Activated CD4-positive, CD25-positive, alpha-beta regulatory T cell treated with anti-CD3 and anti-CD28 coated beads, Interleukin-2, amount 50 U/mL, for 16 hours (primary cell): ENCODE measurements at regions not wholly inside any gene's neighbourhood (a gene's known extent, or its start where the extent isn't known, plus 50 kb on each side); places are given as distances from the start of the nearest gene placed in this dataset.

Experiments used
- DNase-seq: peaks from one replicate; pipeline ENCODE4 v3.0.0-alpha.2; 2020; ENCODE audit warnings: low read depth, low spot score

DNA sequence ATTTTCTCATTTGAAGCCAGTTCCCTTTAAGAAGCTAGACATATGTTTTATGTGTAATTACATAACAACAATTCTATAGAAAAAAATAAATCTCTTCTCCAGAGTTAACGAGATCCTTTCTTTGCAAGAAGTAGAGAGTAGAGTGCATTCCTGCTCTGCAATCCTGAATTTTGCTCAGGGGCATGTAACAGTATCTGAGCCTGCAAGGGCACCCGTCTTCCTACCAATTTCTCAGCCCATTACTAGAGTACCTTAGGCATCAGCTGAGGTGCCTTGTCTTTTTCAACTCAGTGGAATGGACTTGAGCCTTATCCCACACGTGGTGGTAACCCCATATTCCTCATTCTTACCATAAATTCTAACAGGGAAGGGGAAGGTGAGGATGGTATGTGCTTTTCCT is 205.9 kb downstream of the IKZF2 start:
- no peak for DNase-seq

DNA sequence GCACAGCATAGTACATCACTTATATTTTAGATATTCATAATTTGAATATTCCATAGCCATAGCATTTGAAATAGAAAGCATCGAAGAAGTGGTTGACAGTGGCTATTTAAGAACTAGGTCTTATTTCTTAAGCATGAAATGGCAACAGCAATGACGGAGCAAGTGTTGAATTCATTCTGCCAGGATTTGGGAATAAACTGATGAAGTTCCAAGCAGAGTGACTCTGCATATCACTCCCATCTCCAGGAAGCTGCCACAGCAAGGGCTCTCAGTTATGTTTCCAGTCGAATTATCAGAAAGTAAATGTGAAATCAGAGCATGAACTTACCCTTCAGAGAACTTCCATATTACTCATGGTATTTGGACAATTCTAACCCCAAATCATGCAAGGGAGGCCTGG is 208.1 kb downstream of the IKZF2 start:
- no peak for DNase-seq

DNA sequence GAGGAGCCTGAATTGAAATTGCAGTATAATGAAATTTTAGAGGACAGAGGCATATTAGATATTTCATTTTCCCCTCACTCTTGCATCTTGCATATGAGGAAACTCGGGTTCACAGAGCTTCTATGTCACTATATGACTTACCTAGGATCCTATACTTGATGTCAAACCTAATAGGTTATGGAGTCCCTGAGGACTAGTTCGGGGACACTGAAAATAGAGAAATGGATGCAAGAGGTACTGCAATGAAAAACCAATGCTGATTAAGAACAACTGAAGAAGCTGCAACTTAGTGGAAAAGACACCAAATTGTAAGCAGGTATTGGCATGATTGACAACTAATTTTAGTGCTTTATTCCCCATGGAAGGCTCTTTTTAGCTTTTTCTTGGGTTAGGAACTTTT is 210.1 kb downstream of the IKZF2 start:
- DNase-seq: no peak

DNA sequence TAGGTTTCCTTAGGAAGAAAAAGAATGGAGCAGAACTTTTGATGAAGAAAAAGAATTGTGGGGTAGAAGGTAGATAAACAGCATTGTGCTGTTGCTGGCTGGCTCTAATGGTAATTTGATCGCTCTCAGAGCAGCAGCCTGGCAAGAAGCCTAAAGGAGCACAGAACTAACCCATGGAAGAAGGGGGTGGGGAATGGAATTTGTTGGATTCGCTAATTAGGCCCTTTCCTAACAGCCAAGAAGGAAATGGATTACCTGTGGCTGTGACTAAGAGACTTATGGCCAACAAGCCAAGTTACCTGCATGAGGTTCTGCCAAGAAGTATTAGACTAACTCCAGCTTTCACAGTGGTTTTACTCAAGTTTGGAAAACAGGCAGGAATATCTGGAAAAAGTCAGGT is 210.6 kb downstream of the IKZF2 start:
- no peak for DNase-seq

DNA sequence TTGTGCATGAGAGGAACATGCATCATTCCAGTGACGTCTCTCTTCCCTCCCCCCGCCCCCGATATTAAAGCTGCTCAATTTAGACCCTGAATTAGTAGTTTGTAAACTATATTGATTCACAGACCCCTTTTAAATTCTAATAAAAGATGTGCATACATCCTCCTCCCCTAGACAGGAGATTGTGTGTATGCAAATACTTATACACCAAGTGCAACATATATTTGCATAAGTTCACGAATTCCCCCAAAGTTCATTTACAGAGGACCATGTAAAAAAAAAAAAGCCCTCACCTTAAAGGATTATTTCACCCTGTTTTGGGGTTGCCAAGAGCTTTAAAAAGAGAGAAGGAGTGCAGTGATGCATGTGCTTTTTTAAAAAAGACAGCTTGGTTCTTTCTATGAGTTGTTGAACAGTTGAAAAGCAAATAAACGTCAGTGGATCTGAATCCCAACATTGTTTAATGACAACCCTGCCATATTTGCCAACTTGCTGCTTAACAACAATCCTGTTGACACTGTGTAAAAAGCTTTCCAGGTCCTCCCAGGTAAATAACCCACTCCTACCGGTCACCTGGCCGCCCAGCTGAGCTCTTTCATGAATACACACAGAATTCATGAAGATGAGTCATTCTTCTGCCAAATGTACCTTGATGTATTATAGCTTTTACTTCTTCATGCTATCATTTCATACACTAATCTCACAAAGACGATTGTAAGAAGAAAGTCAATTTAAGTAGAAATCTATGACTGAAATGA is 211.5 kb downstream of the IKZF2 start:
- DNase-seq: no peak

DNA sequence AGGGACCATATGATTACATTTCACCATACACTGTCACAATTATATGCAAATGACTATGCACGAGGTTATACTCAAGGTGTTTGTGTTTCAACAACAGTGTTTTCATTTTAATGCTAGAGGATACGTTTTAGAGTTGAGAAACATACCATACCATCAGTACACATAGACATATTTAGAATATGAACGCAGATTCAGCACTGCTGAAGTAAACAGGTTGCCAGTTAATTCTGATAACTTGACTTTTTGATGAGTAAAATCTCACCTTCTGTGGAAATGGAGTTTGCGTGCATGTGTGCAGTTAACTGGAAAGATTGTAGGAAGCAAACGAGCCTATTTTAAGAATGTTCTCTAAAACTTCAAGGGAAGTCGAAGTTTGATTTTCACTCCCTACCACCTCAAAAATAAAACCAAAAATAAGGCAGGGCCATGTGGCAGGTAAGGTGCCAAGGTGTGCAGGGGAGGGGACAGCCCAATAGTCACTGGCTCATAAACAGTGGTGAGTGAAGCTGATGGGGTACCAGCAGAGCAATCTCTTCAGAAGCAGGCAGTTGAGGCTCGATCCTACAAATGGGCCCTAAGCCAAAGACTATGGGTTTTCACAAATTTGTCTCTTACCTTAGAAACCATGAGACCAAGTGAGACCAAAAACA is 213.1 kb downstream of the IKZF2 start:
- DNase-seq: no peak

DNA sequence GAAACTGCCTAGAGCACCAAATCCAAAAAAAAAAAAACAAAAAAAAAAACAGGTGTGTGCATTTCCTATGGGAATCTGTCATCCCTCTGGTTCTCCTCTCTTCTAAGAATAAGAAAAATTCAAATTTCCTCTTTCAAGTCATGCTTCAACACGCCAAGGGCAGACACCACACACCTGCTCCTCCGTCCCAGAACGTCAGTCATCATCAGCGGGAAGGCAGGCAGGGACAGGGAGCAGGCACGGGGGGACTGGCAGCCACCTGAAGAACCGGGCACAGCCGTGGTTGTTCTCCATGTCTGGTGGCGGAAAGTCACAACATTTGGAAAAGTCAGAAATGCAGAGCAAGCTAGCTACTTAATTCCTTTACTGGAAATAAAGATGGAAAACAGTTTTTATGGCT is 214.8 kb downstream of the IKZF2 start:
- no peak for DNase-seq

DNA sequence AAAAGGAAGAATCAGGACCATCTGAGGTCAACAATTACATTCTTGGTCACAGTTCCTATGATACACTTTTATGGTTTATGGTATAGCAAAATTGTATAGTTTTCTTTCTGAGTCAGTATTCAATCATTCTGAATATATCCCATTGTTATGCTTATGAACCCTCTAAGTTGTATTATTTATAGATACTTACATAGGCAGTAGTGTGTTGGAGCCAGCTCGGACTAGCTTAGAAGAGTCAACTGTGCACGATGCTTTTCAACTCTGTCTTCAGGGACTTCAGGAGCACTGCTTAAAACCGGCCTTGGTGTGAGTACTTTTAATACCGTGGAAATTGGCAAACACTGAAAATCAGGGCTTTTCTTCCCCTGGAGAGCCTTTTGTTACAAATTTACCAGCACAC is 215.7 kb downstream of the IKZF2 start:
- no peak for DNase-seq

DNA sequence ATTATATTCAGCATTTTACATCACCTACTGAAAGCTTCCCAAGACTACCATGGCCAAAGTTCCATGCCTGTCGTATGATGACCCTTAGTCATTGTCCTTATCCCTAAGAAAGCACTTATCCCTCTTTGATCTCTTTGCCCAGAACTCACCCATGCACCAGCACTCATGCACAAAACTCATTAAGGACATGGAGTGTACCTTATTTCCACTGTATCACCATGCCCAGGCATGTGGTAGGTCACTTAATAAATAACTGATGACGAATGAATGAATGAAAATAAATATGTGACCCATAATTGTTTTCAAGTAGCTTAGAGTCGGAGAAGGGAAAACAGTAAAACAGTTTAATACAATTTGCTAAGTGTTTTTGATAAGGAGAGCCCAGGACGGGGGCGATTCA is 220.1 kb downstream of the IKZF2 start:
- DNase-seq: no peak

DNA sequence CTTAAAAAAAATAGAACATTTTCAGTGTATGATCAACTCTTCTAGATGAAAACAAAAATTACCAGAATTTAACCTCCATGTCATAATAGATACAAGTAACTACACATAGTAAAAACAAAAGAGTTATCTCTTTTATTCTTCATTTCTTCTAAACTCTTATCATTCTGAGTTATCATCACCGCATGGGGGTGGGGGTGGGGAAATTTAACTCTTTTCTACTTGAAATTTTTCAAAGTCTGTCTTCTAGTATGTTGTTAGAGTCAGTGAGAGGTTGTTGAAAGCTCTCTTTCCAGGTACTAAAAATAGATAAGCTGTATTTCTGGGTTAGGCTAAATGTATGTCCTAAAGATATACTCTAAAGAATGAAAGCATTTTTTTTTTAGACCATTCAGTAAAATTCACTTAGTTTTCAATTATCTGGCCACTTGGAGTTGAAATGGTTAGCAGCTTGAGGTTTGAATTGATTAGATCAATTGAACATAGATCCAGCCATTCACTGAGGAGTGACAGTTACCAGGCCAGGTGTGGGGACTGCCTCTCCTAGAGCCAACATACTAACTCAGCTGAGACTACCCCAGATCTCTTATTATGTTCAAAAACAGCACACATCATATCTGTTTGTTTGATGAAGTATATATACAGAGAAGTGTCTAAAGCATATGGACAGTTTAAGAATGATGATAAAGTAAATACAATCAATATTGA is 220.7 kb downstream of the IKZF2 start:
- no peak for DNase-seq

DNA sequence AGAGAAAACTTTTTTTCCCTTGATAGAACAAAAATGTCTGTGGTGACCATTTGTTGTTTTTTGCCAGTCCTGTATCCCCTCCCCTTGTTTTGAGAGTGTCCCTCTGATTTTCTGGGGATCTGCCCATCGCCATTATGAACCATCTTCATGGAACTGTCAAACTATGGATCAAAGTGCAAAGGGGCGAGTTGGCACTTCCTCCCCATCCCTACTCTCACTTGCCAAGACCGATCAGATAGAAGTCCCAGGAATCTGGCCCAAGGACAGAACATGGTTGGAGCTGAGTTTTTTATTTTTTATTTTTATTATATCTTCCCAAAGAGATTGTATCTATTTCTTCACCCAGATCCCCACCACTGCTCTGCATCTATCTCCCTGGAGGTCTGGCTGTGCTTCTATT is 221.4 kb downstream of the IKZF2 start:
- no peak for DNase-seq

DNA sequence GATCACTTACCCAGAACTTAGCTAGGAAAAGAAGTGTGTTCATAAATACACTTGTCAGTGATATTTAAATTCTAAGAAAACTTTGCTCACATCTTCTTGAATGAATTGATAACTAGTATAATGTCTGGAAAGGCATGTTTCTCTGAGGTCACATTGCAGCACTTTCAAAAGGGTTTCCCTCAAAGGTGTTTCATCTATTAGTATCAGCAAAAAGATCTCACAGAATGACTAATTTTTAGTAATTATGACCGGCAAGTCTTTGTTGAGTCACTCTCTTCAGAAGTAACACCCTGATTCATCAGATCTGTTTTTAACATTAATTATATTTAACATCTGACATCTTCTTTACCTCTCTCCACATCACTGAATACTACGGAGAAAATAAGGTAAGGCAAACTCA is 222.3 kb downstream of the IKZF2 start:
- DNase-seq: no peak

DNA sequence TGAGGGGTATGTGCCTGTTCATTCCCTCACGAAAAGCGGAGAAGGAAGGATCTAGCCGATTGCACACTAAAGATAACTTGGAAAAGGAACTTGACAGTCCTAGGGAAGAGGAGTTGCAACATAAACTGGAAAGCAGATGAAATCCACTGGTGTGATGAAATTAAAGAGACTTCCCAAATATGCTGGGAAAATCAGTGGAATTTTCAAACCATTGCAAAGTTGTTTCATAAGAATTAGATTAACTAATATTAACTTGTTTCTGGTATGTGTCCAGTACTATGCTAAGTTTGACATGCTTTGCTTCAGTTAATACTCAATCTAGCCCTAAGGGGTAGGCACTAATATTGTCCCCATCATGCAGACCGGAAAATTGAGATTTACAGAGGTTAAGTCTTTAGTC is 222.7 kb downstream of the IKZF2 start:
- no peak for DNase-seq

DNA sequence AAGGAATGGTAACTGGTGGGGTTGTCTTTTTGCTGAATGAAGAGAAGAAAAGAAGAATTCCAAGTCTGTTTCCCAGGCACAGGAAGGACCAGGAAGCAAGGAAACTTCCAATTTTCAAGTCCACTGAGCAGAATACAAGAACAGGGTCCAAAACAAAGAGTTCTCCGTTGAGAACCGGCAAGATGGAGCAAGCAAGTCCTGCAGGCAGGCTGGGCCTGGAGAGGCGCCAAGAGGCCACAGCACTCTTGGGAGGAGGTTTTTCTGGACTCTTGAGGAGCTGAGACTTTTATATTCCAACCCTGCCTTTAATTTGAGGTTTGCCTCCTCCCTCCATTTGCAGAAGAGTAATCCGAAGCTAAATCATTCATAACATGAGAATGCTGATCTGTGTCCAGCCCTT is 224.5 kb downstream of the IKZF2 start:
- DNase-seq: no peak

DNA sequence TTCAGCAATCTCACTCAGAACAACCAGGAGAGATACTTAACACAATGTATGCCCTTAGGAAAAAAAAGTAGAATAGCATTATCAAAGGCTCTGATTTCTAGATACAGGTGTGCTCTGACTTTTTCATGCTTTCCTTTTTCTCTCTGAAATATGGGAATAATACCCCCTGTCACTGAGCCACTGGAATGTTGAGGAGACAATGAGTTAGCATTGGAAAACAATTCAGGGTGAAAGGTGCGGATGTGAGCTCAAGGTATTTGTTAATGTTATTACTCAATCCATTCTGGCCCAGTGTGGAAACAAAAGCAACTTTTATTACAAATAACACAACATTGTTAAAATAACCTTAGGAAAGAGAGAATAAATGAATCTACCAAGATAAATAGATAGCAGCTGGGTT is 228.0 kb downstream of the IKZF2 start:
- no peak for DNase-seq

DNA sequence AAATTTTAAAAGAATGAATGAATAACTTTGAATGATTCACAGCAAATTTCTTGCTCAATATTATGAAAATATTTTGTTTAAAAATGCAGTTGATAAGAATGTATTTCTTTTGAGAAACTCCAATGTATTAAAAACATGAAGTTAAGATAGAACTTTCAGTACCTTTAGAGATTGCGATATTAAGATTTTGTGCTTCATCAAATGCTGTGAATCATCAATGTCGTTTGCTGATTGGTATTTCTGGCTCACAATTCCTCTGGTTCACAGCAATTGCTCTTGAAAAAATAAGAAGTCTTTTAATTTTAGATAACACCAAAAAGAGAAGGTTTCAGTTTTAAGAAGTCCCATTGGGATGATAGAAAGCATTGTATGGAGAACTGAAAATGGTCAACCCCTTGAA is 228.7 kb downstream of the IKZF2 start:
- no peak for DNase-seq

DNA sequence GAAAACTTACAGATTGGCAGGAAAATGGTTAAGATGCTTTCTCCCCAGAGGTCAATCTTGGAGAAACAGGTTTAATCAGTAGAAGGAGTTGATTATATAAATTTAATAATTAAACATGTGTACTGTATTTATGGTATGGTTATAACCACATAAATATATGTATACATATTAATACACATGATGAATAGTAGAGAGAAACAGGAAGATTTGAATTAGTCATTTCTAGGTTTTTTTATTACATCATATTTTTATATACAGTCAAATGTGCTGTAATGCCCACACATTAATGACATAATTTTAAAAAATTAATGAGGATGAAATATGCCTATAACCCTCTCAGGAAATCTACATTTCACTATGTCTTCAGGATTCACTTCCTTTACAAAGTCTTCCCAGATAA is 229.7 kb downstream of the IKZF2 start:
- no peak for DNase-seq

DNA sequence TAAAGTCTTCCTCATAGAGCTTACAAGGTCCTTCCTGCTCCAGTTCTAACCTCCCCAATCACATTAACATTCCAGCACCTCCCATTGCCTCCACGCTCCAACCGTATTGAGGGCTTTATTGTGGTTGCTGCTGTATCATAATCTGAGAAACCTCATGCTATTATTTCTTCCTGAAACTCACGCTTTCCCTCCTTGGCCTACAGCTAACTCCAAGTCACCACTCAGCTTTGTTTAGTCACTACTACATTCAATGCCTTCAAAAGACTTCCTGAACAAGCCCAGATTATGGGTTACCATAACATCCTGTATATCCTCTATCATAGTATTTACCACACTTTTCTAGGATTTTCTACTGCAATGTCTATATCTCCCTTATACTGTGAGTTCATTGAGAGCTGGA is 230.4 kb downstream of the IKZF2 start:
- no peak for DNase-seq

DNA sequence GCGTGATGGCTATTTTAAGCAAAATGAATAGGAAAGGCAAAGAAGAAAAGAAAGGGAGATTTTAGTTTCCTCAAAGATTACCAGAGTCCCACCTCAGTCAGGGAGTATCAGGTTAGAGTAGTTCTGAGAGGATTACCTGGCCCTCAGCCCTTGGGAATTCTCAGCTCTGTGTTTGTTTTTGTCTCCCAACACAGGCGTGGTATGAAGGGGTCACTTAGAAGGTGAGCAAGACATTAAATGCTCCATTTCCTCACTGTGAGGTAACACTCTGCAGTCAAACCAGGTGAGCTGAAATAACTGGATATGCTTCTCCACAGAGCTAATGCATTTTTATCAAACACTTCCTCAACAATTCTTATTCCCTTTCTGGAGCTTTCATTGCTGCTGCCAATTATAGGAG is 232.2 kb downstream of the IKZF2 start:
- DNase-seq: no peak

DNA sequence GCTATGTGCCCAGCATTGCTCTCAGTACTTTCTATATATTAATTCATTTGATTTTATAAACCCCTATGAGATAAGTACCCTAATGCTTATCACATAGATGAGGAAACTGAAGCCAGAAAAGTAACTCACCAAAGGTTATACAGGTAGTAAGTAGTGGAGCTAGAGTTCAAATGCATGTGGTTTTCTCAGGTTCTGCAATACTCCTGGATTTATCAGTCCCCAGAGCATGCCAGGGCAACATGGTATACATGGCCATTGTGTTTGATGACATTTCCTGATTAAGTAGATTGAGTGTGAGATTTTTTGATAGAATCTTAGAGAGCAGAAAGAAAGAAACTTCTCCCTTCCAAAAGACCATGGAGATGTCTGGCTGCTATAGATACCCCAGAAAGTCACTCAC is 233.1 kb downstream of the IKZF2 start:
- DNase-seq: no peak

DNA sequence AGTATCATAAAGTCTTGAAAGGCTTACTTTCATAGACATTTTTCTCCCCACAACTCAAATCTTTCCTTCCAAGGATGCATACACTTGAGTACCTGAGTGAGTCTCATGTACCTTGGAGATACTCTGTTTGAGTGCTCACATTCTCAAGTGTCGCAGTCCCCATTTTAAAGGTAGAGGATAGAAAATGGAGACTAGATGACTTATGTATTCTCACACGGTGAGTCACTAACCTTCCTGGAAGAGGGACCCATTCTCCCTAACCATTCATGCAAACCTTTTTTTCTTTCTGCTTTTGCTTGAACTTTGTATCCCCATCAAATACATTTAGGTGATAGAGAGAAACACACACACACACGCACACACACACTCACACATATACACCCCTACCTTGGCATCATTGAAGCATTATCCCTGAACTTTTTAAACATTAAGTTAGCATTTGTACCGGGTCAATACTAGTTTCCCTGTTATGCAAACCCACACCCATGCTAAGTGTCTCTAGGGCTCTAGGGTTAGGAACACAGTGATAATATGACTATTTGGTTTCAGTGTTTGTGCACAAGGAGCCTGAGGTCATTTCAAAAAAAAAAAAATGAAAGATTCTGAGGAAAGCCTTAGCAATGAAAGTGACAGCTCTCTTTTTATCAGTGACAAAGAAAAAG is 236.2 kb downstream of the IKZF2 start:
- no peak for DNase-seq

DNA sequence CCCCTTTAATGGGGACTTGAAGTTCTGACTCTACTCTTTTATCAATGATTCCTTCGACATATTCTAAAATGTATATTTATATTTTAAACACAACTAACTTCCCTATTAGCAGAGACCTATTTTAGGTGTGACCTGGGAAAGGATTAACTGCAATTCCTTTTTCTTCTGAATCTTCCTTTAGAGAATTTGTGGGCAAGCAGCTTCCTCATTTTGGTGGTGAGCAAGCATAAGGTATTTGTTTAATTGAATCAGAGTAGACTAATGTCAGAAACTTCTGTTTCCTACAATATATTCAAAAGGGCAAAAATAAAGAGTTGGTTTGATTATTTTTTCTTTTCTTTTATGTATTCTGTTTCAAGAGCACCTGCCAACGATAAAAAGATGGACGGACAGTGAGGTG is 237.0 kb downstream of the IKZF2 start:
- no peak for DNase-seq
